Activated CD8-positive, alpha-beta memory T cell treated with anti-CD3 and anti-CD28 coated beads, Interleukin-2, amount 10 ng/mL, durations not matched to agents 7 days and 5 days (primary cell): ENCODE measurements at regions not wholly inside any gene's neighbourhood (a gene's known extent, or its start where the extent isn't known, plus 50 kb on each side); places are given as distances from the start of the nearest gene placed in this dataset.

Experiments used
- ATAC-seq: fragments of 150-1000 bp; cut with Tn5 transposase; one replicate; pipeline ENCODE4 v1.10.0; 2021; ENCODE audit warnings: moderate library complexity
- CTCF ChIA-PET: fragments of 350-600 bp; sonication (Branson Sonifier 250); formaldehyde crosslinking; loops from one replicate; lab custom pipeline; 2021; ENCODE audit warnings: antibody characterized with exemption; lab: Charles Lee
- DNase-seq: peaks from one replicate; pipeline ENCODE4 v3.0.0-alpha.2; 2020
- H3K27ac Mint-ChIP-seq: one replicate; pipeline ENCODE4 v1.8.0; 2021; ENCODE audit warnings: mild to moderate bottlenecking, mixed read lengths
- H3K27me3 Mint-ChIP-seq: one replicate; pipeline ENCODE4 v1.8.0; 2021; ENCODE audit warnings: mixed read lengths
- H3K36me3 Mint-ChIP-seq: one replicate; pipeline ENCODE4 v1.8.0; 2021; ENCODE audit warnings: mild to moderate bottlenecking, mixed read lengths
- H3K4me1 Mint-ChIP-seq: one replicate; pipeline ENCODE4 v1.8.0; 2021; ENCODE audit warnings: mixed read lengths
- H3K4me3 Mint-ChIP-seq: one replicate; pipeline ENCODE4 v1.8.0; 2021; ENCODE audit warnings: mild to moderate bottlenecking, moderate library complexity, mixed read lengths
- H3K9me3 Mint-ChIP-seq: one replicate; pipeline ENCODE4 v1.8.0; 2022; ENCODE audit warnings: low read depth, mixed read lengths

DNA sequence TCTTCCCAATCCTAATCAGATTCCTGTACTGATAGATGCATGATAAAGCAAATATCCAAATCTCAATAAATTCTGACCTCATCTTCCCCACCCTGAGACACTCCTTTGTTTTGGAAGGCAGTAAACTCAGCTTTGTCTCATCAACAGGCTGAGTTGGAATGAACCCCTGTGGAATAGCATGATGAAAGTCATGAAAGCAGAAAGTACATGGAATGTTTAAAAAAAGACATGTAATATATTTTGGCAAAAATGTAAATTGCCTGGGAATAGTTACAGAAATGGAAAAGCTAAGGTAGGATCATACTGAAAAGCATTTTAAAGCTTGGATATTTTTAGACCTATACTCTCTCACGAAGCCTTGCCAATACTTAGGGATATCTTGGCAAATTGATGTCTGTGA, 468.7 kb upstream of the CDH7 start:
- Mint-ChIP-seq H3K27ac (no peak overlapping the region), H3K36me3 (no peaks in the 10 kb centered on the region), H3K4me3 (no peak overlapping the region), H3K4me1 (no peaks in the 10 kb centered on the region), H3K9me3 (peaks cover 12% of the 10 kb centered on the region), H3K27me3 (no peaks in the 10 kb centered on the region)
- DNase-seq (no peak), ATAC-seq (no peak)
- CTCF ChIA-PET: no interaction called here

DNA sequence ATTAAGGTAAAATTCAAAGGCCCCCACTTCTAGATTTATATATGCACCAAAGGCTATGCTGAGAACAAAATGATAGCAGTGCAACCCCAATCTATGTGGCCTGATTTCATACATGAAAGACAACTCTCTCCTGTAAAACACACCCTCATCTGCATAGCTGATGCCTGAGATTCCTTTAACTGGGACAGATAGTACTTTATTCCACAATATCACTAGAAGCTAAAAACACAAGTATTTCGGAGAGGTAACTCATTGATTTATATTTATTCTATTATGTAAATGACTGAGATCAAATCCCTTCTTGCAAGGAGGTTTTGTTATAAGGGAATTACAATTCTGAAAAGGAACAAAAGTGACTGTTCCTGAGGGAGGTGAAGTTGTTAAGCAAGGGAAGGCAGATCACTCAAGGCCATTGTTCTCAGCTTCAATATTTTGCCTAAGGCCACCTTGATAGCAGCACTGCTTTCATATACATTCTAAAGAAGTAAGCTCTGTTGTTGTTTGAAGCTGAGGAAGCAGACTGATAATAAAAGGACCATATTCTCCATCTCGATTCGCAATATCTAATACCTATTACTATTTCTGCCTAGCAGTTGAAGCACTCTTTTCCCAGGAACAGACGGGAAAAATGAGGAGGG, 471.0 kb upstream of the CDH7 start:
- Mint-ChIP-seq H3K9me3 (peaks cover 10% of the 10 kb centered on the region), H3K27ac (no peak overlapping the region), H3K4me3 (no peak overlapping the region), H3K36me3 (no peaks in the 10 kb centered on the region), H3K4me1 (no peaks in the 10 kb centered on the region), H3K27me3 (no peaks in the 10 kb centered on the region)
- no peak for ATAC-seq
- DNase-seq: no peak
- CTCF ChIA-PET: no interaction called here

DNA sequence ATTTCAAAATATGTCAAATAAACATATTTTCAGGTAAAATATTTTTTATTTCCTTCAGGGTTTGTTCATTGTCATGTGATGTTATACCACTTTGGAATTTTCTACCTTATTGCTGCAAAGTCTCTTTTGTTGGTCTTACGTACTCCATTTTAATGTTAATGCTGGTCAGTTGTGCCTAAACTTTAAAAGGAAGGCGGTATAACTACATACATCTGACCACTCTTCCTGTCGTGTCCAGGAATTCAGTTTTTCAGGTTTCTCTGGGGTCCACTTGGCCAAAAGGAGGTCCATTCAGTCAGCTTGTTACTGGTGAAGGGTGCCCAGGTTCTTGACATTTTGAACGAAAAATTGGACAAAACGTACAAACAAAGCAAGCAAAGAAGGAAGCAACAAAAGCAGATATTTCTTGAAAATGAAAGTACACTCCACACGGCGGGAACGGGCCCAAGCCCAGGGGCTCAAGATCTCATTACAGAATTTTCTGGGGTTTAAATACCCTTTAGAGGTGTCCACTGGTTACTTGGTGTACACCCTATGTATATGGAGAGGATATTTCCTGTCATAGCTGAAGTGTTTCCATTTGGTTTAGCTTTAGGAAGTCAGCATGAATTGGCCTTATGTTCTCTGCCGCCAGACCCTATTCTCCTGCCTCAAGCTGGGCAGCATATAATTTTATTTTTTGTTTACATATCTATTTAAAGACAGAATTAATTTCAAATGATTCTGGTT, 471.7 kb upstream of the CDH7 start:
- no peak for ATAC-seq
- no peaks in the 10 kb centered on the region for H3K36me3 Mint-ChIP-seq
- H3K4me3 Mint-ChIP-seq: no peak overlapping the region
- no peaks in the 10 kb centered on the region for H3K4me1 Mint-ChIP-seq
- H3K27ac Mint-ChIP-seq: no peak overlapping the region
- H3K27me3 Mint-ChIP-seq: no peaks in the 10 kb centered on the region
- peaks cover 7% of the 10 kb centered on the region for H3K9me3 Mint-ChIP-seq
- CTCF ChIA-PET: no interaction called here
- no peak for DNase-seq

DNA sequence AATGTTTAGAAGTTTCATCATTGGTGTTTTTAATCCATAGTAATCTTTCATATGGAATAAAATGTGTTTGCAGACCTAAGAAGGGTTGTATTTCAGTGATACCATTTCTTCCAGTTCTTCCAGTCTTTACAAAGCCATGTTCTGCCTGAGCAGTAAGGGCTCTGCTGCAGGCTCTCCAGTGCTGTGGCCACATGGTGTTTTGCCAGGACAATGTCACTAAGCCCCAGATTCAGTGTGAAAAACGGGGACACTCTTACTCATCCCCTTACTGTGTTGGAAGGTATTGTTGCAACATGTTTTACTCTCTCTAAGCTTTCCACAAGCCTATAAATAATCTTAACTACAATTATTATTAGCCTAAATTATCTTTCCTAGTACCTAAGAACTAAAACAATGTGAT, 481.4 kb upstream of the CDH7 start:
- H3K9me3 Mint-ChIP-seq: peaks cover 11% of the 10 kb centered on the region
- H3K27ac Mint-ChIP-seq: no peak overlapping the region
- no peak overlapping the region for H3K4me3 Mint-ChIP-seq
- H3K27me3 Mint-ChIP-seq: no peaks in the 10 kb centered on the region
- CTCF ChIA-PET: no interaction called here
- H3K36me3 Mint-ChIP-seq: no peaks in the 10 kb centered on the region
- no peaks in the 10 kb centered on the region for H3K4me1 Mint-ChIP-seq
- no peak for DNase-seq
- ATAC-seq: no peak

DNA sequence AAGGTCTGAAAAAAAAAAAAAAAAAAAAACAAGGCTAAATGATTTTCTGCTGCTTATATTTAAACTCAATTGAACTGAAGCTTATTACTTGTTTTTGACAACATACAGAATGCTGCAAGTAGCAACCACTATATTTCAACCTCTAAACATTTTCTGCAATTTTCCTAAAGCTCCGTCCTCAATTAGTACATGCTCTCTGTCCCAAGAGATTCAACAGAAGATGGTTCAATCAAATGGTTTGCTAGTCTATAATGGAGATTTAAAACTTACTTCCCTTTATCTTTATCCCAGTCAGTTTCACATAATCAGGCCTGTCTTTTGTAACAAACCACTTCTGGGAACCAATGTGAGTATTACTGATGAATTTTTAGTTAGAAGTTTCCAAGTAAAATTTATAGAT, 485.1 kb upstream of the CDH7 start:
- DNase-seq (no peak), ATAC-seq (no peak)
- CTCF ChIA-PET: no interaction called here
- Mint-ChIP-seq H3K27ac (no peak overlapping the region), H3K4me3 (no peak overlapping the region), H3K36me3 (no peaks in the 10 kb centered on the region), H3K27me3 (no peaks in the 10 kb centered on the region), H3K9me3 (peaks cover 10% of the 10 kb centered on the region), H3K4me1 (no peaks in the 10 kb centered on the region)

DNA sequence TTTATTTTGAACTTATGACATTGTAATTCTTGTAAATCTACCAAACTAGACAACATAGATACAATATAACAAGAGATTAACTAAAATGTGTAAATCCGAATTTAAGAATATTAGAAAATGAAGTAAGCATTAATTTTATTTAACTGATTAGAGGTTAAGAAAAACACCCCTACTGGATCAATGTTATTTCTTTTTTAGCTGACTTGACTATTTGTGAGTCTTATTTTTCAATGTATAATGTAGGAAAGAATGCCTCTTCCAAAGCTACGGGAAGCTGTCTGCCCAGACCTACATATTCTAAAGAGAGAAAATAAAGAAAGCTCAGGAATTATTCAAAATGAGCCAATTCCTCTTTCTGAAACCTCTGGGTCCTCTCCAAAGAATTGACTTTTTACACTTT, 490.8 kb upstream of the CDH7 start:
- DNase-seq (no peak), ATAC-seq (no peak)
- Mint-ChIP-seq H3K9me3 (peaks cover 6% of the 10 kb centered on the region), H3K36me3 (no peaks in the 10 kb centered on the region), H3K4me1 (no peaks in the 10 kb centered on the region), H3K27me3 (no peaks in the 10 kb centered on the region), H3K27ac (no peak overlapping the region), H3K4me3 (no peak overlapping the region)
- CTCF ChIA-PET: no interaction called here

DNA sequence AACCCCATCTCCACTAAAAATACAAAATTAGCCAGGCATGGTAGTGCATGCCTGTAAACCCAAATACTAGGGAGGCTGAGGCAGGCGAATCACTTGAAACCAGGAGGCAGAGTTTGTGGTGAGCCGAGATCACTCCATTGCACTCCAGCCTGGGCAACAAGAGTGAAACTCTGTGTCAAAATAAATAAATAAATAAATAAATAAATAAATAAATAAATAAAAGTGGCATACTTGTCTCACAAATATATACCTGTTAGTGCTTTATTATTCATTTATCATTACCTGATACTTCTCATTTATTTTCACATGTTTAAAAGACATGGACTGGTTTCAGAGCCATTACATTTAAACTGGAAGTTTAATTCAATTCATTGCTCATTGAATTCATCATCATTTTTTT, 491.4 kb upstream of the CDH7 start:
- DNase-seq (no peak), ATAC-seq (no peak)
- H3K27ac Mint-ChIP-seq: no peak overlapping the region
- H3K9me3 Mint-ChIP-seq: peaks cover 4% of the 10 kb centered on the region
- no peaks in the 10 kb centered on the region for H3K27me3 Mint-ChIP-seq
- no peak overlapping the region for H3K4me3 Mint-ChIP-seq
- H3K4me1 Mint-ChIP-seq: no peaks in the 10 kb centered on the region
- no peaks in the 10 kb centered on the region for H3K36me3 Mint-ChIP-seq
- CTCF ChIA-PET: no interaction called here

DNA sequence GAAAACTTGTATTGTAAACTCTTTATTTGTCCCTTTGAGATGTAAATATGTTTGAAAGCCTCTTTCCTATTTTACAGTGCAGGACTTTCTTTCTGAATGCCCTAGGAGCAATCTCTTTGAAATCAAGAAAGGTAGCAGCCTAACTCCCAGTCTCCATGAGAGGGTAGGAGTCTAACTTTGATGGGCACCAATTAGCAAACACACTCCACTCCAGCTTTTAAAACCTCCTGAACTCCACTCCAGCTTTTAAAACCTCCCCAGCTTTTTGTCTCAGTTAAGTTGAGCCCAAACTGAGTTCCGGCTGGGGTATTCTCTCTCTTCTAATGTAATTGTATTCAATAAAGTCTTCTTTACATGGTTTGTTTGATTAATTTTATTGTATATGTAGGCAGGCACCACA, 493.7 kb upstream of the CDH7 start:
- Mint-ChIP-seq H3K4me1 (no peaks in the 10 kb centered on the region), H3K27me3 (no peaks in the 10 kb centered on the region), H3K9me3 (peaks cover 2% of the 10 kb centered on the region), H3K36me3 (no peaks in the 10 kb centered on the region), H3K27ac (no peak overlapping the region), H3K4me3 (no peak overlapping the region)
- CTCF ChIA-PET: no interaction called here
- no peak for ATAC-seq
- no peak for DNase-seq

DNA sequence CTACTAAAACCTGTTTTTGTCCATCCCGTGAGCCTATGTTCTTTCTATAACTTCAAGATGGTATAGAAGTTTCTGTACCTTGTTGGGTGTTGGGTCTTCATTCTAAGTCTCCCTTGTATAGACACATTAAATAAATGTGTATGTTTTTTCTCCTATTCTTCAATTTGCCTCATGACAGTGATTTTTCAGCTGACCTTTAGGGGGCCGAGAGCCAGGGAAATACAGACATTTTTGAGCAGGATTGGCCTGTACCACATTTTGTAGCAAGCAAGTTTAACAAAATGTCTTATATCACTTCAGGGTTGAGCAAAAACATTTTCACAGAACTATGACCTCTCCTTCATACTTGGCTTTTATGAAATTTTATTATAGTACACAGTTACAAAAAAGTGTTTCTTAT, 495.4 kb upstream of the CDH7 start:
- H3K4me3 Mint-ChIP-seq: no peak overlapping the region
- H3K4me1 Mint-ChIP-seq: no peaks in the 10 kb centered on the region
- H3K36me3 Mint-ChIP-seq: no peaks in the 10 kb centered on the region
- CTCF ChIA-PET: no interaction called here
- ATAC-seq: no peak
- H3K27ac Mint-ChIP-seq: no peak overlapping the region
- no peaks in the 10 kb centered on the region for H3K27me3 Mint-ChIP-seq
- H3K9me3 Mint-ChIP-seq: peaks cover 2% of the 10 kb centered on the region
- no peak for DNase-seq

DNA sequence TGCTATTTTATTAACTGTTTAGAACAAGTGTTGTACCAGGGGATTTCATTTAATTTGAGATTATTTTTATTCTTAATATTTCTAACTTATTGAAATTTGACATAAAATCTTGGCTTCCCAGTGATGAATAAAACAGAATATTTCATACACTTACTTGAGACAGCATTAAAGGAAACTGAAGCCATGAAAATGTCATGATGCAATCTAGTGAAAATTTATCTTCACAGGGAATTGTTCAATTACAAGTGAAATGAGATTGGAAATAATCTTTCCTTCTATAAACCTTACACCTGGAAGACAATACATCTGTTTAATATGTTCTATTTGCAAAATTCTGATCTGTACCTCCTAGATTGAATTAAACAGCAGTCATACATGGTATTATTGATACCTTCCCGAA, 511.0 kb upstream of the CDH7 start:
- no peak overlapping the region for H3K27ac Mint-ChIP-seq
- H3K9me3 Mint-ChIP-seq: peaks cover 5% of the 10 kb centered on the region
- ATAC-seq: no peak
- H3K27me3 Mint-ChIP-seq: no peaks in the 10 kb centered on the region
- CTCF ChIA-PET: no interaction called here
- no peak for DNase-seq
- no peak overlapping the region for H3K4me3 Mint-ChIP-seq
- no peaks in the 10 kb centered on the region for H3K36me3 Mint-ChIP-seq
- H3K4me1 Mint-ChIP-seq: no peaks in the 10 kb centered on the region

DNA sequence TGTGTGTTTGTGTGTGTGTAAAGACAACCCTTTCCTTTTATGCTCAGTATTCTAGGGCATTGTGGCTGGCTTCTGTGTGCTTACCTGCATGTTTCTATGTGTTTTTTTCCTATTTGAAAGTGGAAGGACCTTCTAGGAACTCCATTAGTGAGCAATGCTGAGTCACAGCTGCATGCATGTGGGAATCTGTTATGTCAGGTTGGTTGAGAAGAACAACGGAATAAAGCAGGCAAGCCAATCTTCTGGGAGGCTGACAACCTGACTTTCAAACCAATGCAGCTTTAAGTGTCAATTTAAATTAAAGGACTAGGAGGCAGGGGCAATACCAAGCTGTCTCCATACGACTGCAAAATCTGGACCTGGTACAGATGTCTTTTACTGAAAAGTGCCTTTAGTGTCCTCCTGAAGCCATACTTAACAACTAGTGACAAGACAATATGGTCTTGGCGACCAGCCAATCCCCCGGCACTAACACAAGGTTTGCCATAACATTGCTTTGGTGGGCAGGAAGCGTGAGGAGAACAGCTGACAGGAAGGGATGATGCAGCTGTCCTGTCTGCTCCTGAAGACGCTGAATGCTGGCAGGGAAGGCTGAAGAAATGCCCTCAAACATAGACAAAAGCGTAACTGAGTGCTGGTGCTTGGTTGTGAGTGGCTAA, 514.7 kb upstream of the CDH7 start:
- no peaks in the 10 kb centered on the region for H3K4me1 Mint-ChIP-seq
- H3K27ac Mint-ChIP-seq: no peak overlapping the region
- H3K27me3 Mint-ChIP-seq: no peaks in the 10 kb centered on the region
- H3K4me3 Mint-ChIP-seq: no peak overlapping the region
- CTCF ChIA-PET: no interaction called here
- H3K36me3 Mint-ChIP-seq: no peaks in the 10 kb centered on the region
- H3K9me3 Mint-ChIP-seq: peaks cover 2% of the 10 kb centered on the region
- ATAC-seq (no peak), DNase-seq (no peak)

DNA sequence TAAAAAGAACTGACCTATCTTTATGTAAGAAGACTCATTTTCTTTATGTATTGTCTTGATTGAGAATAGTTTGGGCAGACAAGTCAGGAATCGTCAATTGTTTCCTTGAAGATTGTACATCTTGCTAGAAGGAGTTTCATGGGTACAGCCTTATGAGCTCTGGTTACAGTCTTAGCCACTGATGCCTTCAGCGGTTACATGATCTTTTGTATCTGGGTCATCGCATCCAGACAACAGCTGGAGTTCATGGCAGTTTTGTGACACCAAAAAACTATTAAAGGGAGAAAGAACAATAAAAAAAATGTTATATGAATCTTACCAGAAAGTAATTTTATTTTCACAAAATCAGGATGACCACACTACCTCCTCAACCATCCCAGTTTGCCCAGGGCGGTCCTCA, 520.5 kb upstream of the CDH7 start:
- H3K4me3 Mint-ChIP-seq: no peak overlapping the region
- no peak overlapping the region for H3K27ac Mint-ChIP-seq
- CTCF ChIA-PET: no interaction called here
- no peaks in the 10 kb centered on the region for H3K4me1 Mint-ChIP-seq
- H3K9me3 Mint-ChIP-seq: peaks cover 2% of the 10 kb centered on the region
- ATAC-seq: no peak
- no peaks in the 10 kb centered on the region for H3K36me3 Mint-ChIP-seq
- no peaks in the 10 kb centered on the region for H3K27me3 Mint-ChIP-seq
- no peak for DNase-seq

DNA sequence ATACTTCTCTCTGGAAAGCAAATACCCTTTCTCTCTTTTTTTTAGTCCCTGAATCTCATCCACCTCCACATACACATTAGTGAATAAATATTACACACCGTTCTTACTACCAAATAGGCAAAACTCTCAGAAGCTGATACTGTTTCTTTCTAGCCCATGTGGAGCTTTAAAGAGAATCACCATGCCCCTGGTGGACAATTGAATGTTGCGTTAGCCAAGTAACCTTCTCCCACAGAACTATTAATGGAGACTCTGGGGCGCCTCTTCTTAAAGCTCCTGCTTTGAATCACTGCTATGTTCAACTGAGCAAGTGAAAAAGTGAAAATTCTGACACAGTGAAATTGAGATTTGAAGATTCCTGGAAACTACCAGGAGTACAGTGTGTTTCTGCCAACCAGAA, 522.8 kb upstream of the CDH7 start:
- Mint-ChIP-seq H3K27ac (no peak overlapping the region), H3K4me3 (no peak overlapping the region), H3K27me3 (no peaks in the 10 kb centered on the region), H3K36me3 (no peaks in the 10 kb centered on the region), H3K4me1 (no peaks in the 10 kb centered on the region), H3K9me3 (peaks cover 5% of the 10 kb centered on the region)
- no peak for ATAC-seq
- no peak for DNase-seq
- CTCF ChIA-PET: no interaction called here

DNA sequence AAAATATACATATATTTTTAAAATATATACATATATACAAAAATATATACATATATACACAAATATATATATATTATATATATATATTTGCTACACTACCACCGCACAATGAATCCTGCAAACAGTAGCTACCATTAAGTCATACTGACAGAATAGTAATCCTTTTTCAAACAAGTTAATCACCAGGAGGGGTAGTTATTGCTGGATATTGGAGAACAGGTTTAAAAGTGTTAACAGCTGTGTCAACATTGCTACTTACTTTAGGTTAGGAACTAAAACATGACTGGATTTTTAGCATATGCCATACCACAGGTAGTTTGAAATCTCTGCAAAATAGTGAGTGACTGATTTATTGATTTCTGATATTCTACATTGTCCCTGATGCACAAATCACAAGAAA, 529.1 kb upstream of the CDH7 start:
- no peak overlapping the region for H3K4me3 Mint-ChIP-seq
- no peak overlapping the region for H3K27ac Mint-ChIP-seq
- no peaks in the 10 kb centered on the region for H3K27me3 Mint-ChIP-seq
- H3K9me3 Mint-ChIP-seq: peaks cover 12% of the 10 kb centered on the region
- no peaks in the 10 kb centered on the region for H3K36me3 Mint-ChIP-seq
- ATAC-seq (no peak), DNase-seq (no peak)
- no peaks in the 10 kb centered on the region for H3K4me1 Mint-ChIP-seq
- CTCF ChIA-PET: no interaction called here
